GM18907 (cell line): ENCODE measurements at regions not wholly inside any gene's neighbourhood (a gene's known extent, or its start where the extent isn't known, plus 50 kb on each side); places are given as distances from the start of the nearest gene placed in this dataset.

Experiments
- ATAC-seq: cut with Tn5 transposase; IDR thresholded peaks from one replicate; pipeline ENCODE4 v1.9.1; 2021; ENCODE audit warnings: mild to moderate bottlenecking, moderate library complexity; ENCODE audit not compliant: unreplicated experiment

DNA sequence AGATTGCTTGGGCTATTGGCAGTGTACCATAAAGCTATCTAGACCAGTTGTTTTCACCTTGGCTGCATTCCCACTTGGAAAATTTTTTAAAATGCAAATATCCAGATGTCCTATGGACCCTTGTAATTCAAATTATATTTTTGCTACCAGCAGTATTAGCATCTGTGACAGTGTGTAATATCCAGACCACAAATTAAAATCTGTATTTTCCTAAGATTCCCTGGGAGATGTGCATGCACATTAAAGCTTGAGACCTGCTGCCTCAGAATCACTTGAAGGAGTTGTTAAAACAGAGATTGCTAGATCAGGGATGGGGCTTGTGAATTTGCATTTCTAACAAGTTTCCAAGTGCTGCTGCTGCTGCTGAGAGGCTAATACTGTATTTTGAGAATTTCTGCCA lies 381.2 kb upstream of the PDE4D start:
- no peak for ATAC-seq

DNA sequence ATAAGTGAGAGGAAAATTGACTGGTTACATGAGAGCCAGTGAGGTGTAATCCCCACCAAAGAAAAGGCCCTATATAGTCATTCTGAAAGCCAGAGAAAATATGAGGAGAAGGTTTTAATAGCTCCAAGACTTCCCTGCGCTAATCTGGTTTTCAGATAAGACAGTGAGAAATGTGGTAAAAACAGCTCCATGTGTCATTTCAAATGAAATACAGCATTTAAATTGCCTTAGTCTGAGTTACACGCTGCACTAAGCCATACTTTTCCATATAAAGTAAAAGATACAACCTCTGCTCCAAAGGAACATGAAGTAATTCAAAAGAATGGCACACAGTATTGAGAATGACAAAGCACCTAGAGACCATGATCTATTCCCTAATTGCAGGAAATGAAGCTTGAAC lies 378.0 kb upstream of the PDE4D start:
- no peak for ATAC-seq

DNA sequence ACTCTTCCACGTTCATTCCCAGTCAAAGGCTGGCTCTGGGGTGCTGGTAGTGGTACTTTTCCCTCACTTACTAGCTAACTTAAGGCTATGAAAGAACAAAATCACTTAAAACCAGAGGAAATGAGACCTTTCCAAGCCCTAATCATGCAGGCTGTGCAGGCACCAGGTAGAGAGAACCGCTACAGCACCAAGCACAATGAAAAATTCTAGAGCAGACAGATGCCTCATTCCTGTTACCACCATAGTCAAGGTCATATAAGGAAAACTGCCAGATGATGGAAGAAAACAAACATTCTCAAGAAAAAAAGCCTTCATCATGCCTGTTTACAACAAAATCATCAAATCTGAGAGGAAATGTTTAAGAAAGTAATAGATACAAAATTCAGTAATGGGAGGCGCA lies 374.4 kb upstream of the PDE4D start:
- no peak for ATAC-seq

DNA sequence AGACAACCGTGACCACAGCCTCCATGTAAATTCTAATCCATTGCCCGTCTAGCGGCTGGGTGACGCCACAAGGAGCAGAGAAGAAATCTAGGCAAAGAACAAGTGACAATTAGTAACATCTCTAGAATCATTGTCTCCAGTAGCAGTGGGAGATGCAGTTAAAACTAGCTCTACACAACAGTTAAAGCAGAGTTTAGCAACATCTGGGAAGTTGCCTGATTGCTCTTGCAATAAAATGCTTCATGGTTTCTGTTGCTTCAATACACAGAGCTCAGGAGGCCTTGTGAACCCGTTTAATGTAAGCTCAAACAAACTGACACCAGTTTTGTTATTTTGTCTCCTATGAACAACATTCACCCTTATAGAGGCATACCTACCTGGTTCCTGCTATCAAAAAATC lies 369.8 kb upstream of the PDE4D start:
- ATAC-seq: no peak

DNA sequence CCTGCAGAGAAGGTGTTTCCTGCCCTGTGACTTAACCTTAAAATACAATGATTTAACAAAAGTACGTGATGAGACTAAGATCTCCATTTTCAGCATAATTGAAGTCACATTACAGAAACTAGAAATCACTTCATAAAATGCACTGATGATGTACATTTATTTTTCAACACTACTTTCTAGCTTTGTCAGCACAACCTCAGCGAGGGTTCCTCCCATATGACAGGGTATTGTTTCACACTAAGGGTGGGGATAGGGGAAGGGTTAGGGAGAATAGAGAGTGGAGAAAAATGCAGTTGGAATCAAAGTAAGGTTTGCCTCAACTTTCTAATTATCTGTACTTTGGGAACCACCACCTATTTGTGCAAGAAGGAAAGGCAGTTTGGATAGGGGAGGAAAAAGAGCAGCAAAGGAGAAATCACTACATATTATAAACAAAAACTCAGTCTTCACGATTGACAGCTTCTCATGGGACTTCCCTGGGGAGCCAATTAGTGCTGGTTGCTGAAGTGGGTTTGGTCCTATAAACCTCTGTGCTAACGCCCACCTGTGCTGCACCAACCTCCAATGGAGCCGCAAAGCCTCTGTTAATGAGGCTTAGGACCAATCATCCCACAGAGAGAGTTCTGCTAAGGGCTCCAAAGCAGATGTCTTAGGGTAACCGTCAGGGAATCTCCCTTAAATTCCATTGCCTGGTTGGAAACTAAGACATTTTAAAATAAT lies 369.2 kb upstream of the PDE4D start:
- ATAC-seq: no peak

DNA sequence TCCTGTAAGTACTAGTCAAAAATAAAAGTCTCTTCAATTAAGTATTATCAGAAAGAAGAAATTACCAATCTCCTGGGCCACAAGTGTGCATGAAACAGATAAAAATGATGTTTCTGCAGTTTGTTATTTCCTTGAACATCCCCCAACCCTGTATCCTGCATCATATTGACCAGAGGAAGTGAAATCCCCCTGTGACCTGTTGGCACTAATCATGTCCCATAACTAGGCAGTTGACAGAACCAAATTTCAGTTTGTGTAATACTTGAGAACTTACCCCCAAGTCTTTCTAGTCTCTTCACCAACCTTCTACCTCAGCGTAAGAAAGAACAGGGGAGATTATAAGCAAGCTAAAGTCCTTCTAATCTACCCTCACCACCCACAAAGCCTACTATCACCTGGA lies 368.2 kb upstream of the PDE4D start:
- ATAC-seq: no peak

DNA sequence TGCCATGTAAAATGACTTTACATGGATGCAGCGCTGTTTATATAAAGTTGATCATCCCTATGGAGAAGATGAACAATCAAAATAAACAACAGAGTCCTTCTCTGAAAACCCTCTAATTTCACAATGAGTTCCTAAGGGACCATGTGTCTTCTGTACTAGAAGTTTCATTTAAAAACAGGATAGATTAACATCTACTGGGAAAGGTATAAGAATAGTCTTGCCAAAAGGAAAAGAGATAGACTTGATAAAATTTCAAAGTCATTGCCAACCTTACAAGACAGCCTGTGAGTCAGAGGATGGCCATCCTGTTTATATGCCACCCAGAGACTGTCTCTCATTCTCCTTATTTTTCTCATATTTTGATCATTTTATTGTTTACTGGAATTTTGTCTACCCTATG lies 367.1 kb upstream of the PDE4D start:
- ATAC-seq: no peak

DNA sequence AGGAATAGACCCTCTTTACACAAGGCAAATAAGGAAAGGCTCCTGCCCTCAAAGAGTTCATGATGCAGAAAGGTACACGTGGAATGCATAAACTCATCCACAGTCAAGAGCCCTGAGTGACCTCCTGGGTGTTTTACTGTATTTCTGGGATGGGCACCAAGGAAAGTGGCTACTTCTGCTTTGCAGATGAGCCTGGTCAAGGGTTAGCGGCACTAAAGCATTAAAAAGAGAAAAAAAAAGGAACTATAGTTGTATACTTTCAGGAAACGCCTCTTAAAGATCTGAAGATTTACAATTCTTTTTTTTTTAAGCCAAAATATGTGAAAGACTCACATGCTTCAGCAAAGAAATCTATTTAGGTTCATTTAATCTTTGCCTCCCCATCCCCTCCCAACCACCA lies 366.2 kb upstream of the PDE4D start:
- ATAC-seq: no peak

DNA sequence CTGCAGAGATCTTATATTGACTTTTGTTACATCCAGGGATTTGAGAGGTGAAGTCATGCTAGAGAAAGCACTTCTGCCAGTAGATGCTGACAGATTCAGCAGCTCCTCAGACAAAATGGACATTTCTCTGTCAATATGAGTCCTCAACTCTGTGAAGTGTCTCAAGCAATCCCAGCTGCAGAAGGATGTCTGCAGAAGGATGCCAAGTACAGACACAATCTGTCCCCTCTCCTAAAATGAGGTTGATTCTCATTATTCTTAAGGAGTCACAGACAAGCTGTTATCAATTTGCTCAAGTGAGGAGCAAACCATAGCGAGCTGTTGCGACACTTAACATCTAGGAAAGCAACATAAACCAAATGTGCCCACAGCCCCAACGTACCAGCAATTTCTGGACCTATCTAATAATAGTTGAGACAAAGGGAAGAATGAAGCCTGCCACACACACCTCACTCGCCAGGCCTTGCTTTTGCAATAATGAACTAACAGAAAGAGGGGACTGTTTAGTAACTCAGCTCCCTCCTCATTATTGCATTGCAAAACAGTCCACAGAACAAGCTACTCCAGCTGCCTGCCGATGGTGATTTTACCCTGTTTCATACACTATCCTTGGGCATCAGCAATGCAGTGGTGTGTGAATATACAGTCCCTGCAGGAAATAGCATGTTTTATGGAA lies 364.2 kb upstream of the PDE4D start:
- ATAC-seq: no peak

DNA sequence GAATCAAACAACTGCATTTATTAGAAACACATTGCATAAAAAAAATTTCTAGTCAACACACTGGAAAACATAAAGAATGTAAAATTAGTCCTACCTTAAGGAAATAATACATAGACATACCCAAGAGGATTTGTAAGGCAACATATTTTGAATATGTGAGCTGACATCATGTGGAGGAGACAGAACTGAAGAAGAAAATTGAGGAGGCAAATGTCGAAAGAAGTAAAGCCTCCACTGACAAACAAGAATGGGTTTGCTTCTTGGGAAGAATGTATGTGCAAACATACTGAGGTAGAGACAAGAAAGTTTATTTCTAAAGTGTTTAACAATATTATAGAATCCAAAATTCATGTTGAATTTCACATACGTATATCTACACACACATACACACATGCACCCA lies 363.0 kb upstream of the PDE4D start:
- no peak for ATAC-seq

DNA sequence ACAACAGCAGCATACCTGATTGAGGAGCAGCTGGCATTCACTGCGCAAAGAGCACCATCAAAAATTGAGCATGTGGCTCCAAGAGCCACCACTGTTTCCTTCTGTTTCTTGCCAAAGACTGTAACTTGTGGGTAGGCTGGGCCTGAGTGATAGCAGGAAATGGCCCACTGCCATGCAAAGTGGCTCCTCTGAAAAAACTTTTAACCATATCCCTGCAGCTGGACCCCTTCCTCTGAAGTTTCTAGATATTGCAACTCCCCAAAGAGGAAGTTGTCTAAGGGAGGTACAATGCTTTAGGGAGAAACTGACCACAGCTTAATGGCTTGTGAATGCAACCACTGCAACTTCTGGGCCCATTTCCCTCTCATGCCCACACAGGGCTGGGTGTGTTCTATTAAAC lies 355.4 kb upstream of the PDE4D start:
- peak; percentile 99 for ATAC-seq

DNA sequence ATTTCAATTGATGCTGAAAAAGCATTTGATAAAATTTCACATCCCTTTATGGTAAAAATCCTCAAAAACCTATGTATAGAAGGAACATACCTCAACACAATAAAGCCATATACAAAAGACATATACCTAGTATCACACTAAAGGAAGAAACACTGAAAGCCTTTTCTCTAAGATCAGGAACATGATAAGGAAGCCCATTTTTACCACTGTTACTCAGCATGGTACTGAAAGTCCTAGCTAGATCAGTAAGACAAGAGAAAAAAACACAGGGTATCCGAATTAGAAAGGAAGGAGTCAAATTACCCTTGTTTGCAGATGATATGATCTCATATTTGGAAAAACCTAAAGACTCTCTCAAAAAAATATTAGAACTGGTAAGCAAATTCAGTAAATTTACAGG lies 350.2 kb upstream of the PDE4D start:
- ATAC-seq: no peak

DNA sequence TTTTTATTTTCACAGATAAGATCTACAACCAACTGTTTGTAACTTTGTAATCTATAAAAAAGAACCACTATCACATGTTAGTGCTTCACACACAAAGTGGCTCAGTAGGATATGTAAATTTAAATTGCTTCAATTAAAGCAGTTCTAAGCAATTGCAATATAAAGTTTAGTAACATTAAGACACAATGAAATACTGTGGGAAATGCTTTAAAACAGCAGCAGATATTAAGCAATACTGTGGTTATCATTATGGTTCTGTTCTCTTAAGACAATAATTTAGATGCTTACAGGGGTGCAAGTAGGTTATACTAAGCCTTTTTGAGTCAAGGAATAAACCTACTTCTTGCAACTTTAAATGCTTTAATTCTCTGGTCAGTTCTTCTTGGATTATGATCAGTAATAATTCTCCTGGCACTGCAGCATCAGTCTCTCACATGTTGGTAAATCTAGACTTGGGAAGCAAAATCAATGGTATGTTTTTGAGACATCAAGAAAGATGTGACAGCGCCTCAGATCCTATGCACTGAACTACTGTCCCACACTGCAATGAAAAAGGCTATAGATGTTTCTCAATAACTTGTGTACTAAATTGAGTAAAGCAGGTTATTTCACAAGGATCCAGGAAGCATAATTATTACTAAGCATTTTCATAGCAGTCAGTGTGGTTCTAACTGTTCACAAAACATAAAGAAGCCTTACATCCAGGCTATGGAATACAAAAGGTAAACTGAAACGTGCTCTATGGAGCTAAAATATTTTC lies 338.7 kb upstream of the PDE4D start:
- ATAC-seq: no peak

DNA sequence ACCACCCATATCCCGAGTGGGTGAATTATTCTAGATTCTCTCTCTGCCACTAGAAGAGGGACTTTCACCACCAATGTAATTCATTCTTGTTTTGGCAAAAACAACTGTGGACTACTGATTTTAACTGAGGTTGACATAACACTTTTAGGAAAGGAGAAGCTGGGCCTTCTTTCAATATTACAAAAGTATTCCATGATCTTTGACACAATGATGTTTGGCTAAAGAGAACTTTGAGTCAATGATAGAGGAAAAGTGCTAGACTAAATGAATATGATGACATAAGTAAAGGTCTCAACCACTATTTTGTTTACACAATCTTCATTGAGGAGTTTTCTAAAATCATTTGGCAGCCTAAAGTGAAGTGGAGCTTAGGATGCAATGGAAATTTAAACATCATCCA lies 336.9 kb upstream of the PDE4D start:
- ATAC-seq: no peak

DNA sequence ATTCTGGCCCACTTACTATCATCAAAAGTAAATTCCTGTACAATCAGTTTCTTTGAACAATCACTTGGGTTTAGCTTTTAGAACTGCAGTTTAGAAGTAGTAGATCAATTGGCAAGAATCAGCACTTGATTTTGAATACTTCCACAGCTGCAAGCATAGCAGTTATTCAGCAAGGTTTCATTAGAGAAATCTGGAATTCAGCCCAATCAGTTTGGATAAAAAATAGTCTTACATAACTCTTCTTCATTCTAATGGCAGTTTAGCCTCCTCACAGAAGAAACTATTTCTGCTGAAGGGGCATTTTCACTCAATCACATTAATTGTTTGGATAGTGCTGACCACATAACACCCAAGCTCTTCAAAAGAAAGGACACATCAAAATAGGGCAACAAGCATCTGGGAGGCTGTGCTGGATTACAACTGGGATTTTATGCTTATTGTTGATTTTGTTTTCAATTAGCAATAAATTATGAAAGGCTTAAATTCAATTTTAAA lies 336.2 kb upstream of the PDE4D start:
- no peak for ATAC-seq

DNA sequence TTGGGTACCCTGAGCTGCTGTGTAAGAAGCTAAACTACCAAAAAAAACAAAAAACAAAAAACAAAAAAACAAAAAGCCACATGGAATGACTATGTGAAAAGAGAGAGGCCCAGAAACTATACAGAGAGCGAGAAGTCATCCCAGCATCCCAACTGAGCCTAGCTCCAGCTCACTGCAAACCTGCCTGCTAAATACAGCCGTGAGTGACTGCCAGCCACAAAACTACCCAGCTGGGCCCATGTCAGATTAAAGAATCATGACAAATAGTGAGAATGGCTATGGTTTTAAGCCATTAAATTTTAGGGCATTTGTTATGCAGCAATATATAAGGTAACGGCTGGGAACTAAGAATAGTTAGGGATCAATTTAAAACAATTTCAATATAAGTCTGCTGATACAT lies 335.1 kb upstream of the PDE4D start:
- ATAC-seq: no peak

DNA sequence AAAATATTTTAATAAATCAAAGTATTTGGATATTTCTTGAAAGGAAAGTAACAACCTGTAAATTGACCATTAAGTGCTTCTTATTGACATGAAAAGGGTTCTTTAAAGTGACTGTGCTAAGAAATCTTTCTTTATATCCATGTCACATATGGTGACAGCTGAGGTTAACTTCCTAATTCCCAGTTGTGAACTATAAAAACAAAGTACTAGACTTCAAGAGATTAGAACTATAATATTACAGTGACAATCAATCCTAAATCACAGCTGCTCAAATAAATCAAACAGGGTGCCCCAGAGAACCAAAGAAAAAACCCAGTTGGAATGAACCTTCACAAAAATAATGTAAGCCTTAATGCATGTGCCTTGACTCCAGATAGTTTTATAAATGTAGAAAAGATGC lies 332.6 kb upstream of the PDE4D start:
- ATAC-seq: no peak

DNA sequence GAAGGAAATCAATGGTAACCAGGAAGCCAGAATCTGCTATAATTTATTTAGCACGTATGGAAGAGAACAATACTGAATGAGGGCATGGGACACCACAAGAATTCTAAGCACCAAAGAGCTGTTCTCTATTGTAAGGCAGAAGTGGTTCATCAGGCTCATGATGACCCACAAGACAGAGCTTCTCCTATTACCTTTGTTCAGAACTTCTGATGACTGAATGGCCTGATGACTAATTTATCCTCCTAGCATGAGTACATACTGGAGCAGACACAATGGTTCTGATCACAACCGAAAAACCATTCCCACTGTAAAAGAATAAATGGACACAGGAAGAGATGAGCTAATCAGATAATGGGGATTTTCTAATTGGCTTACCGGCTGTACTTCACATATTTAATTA lies 329.8 kb upstream of the PDE4D start:
- ATAC-seq: no peak

DNA sequence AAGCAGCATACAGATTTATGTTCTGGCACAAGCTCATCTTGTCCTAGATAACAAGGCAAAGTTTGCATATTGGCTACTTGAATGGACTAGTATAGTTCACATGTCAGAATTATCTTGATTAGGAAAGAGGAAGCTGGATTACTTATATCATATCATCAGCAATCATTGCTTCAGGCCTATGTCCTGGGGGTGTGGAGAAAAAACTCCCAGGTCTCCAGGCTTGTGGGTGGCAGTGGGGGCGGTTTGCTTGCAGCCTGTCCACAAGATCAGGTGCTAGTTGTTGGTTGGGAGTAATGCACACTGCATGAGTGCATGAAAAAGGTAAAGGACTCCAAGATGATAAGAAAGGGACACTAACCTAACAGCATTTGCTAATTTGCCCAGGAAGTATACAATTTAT lies 326.4 kb upstream of the PDE4D start:
- ATAC-seq: no peak

DNA sequence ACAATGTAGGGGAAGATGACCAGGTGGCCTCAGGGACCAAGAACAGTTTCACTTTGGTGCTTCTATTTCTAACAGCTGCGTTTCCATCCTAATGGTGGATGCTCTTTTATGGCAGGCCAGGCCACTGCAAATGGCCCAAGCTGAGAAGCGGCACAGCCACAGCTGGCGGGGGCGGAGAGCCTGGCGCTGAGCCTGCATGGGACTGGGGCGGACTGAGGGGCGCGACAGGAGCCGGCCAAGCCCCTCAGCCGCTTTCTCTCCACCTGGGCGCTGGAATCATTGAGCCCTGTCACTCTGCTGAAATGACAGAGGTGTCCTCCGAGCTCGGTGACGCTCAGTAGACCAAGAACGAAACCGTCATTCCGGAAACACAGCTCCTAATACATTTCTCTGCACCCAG lies 317.3 kb upstream of the PDE4D start:
- no peak for ATAC-seq

DNA sequence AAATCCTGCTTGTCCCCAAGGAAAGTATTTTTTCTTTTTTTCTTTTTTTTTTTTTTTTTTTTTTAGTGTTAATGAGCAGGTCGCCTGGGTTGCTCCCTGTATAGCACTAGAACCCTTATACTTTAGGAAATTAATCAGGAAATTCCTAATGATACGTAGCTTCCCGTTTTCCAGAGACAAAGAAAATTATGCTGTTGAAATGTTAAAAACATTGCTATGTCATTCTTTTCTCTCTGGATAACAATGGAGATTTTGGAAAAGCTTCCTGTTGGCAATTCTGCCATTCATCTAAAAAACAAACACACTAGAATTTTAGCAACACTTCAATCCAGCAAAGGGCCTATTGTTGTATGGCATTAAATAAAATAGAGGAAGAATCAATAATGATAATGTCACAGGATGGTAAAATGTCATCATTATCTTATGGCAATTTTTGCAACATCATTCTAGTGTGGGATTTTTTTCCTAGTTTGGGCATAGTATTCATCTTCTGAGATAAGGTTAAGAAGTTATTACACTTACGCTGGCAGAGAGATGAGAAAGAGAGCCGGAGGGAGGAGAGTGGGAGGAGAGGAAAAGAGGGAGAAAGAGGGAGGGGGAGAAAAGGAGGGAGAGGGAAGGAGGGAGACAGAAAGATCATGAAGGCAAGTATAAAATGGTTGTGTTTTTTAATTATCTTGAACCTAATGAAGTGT lies 315.8 kb upstream of the PDE4D start:
- no peak for ATAC-seq
